ENCODE measurements at regions not wholly inside any gene's neighbourhood (a gene's known extent, or its start where the extent isn't known, plus 50 kb on each side); places are given as distances from the start of the nearest gene placed in this dataset.

DNA sequence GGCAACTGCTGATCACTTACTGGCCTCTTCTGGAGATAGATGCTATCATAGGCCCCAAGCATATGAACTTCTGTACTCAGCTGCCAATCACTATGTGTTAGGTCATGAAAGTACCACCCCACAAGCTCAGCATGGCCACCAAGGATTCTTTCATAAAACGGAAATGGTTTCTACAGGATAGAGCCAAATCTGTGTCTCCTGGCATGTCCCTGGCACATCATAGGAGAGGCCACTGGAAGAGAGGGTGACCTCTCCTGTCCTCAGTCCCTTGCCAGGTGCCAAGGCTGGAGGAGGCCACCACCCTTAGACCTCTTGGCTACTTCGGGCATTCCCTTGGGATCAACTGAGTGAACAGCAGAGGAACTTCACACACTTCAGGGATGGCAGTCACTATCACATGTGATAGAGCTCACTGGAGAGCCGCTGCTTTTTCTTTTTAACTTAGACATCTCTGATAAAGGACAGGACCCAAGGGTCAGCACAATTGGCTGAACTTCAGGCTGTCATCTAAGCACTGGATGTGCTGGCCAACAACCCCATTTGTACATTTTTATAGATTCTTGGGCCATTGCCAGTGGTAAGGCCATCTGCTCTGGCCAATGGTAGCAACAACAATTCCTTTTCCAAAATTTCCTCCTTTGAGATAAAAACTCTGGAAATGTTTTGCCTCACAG is 425.2 kb downstream of the SQOR start:
- no peak for DNase-seq (ENCODE audit: low read depth)
- TF ChIP-seq, protein P1, sequence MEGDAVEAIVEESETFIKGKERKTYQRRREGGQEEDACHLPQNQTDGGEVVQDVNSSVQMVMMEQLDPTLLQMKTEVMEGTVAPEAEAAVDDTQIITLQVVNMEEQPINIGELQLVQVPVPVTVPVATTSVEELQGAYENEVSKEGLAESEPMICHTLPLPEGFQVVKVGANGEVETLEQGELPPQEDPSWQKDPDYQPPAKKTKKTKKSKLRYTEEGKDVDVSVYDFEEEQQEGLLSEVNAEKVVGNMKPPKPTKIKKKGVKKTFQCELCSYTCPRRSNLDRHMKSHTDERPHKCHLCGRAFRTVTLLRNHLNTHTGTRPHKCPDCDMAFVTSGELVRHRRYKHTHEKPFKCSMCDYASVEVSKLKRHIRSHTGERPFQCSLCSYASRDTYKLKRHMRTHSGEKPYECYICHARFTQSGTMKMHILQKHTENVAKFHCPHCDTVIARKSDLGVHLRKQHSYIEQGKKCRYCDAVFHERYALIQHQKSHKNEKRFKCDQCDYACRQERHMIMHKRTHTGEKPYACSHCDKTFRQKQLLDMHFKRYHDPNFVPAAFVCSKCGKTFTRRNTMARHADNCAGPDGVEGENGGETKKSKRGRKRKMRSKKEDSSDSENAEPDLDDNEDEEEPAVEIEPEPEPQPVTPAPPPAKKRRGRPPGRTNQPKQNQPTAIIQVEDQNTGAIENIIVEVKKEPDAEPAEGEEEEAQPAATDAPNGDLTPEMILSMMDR (IDR thresholded peaks at IDR 0.05; ENCODE audit: insufficient read depth, low read depth, low read length, missing control alignments) = no peak
- no peak overlapping the region for H3K4me3 ChIP-seq (ENCODE audit: low read depth, low read length)

DNA sequence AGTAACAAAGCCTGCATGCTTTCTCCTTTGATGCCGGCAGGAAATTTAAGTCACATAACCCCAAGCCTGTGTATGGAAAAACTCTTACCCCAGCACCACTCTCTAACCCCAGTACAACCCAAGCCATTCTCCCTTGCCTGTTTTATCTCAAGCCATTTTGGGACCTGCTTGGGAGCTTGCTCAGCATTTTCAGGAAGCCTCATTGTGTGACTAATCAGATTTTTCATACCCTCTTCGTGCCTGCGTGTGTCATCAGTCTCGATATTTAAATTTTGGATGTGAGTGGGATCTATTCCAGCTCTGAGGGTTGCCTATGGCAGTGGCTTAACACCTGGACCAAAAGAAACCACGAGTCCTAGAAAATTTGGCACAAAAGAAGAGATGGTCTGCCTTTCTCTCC is 426.2 kb downstream of the SQOR start:
- DNase-seq (ENCODE audit: low read depth) = no peak
- TF ChIP-seq, protein P1 (IDR thresholded peaks at IDR 0.05; ENCODE audit: insufficient read depth, low read depth, low read length, missing control alignments) = no peak
- H3K4me3 ChIP-seq (ENCODE audit: low read depth, low read length) = no peak overlapping the region

DNA sequence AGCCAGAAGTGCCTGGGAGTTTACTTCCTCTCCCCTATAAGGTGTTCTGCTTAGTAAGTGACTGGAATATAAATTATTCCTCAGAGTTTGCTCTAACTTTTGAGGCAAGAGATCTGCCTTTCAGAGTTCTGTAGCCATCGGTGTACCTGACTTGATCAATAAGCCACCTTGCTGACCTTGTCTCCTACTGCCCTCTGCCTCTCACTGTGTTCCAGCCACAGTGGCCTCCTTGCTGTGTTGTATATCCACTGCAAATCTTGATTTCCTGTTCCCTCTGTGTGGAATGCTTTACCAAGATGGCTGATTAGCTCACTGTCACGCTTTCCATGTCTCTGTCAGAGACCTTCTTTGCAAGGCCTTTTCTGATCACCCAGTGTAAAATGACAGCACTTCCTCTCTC is 442.4 kb downstream of the SQOR start:
- TF ChIP-seq, protein P1 (IDR thresholded peaks at IDR 0.05; ENCODE audit: insufficient read depth, low read depth, low read length, missing control alignments) = no peak
- no peak overlapping the region for H3K4me3 ChIP-seq (ENCODE audit: low read depth, low read length)
- DNase-seq (ENCODE audit: low read depth) = no peak

DNA sequence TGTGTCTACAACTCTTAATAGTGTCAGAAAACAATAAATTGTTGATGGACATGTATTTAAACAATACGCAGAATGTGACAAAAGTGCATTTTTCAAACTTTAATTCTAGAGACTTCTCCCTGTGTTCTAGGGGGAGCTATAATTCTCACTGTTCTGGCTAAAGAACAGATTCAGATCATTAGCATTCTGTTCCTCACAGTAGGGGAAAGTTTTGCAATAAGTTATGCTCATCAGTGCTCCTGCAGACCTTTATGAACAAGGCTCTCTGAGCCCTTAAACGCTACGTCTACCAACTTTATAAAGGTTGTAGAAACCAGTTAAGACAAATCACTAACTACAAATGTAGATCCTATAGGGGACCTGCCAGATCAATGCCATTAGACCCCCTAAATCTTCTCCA is 444.2 kb downstream of the SQOR start:
- DNase-seq (ENCODE audit: low read depth) = no peak
- no peak overlapping the region for H3K4me3 ChIP-seq (ENCODE audit: low read depth, low read length)
- TF ChIP-seq, protein P1 (IDR thresholded peaks at IDR 0.05; ENCODE audit: insufficient read depth, low read depth, low read length, missing control alignments) = no peak

DNA sequence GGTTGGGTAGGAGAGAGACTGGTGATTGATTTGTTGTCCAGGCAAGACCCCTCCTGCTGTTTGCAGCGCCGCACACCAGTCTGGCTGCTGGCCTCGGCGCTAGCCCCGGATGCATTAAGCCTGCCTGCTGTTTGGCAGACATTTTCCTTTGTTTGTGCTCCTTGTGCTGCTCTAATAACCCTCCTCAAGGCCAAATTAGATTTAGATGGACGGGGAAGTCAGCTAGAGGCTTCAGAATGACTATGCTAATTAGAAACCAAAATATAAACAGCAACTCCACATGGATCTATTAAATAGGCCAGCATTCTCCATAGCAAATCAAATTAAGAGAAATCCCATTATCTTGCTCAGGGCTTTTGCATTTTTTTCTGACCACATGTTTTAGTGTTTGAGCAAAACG is 445.2 kb downstream of the SQOR start:
- no peak overlapping the region for H3K4me3 ChIP-seq (ENCODE audit: low read depth, low read length)
- no peak for DNase-seq (ENCODE audit: low read depth)
- TF ChIP-seq, protein P1 (IDR thresholded peaks at IDR 0.05; ENCODE audit: insufficient read depth, low read depth, low read length, missing control alignments) = no peak

DNA sequence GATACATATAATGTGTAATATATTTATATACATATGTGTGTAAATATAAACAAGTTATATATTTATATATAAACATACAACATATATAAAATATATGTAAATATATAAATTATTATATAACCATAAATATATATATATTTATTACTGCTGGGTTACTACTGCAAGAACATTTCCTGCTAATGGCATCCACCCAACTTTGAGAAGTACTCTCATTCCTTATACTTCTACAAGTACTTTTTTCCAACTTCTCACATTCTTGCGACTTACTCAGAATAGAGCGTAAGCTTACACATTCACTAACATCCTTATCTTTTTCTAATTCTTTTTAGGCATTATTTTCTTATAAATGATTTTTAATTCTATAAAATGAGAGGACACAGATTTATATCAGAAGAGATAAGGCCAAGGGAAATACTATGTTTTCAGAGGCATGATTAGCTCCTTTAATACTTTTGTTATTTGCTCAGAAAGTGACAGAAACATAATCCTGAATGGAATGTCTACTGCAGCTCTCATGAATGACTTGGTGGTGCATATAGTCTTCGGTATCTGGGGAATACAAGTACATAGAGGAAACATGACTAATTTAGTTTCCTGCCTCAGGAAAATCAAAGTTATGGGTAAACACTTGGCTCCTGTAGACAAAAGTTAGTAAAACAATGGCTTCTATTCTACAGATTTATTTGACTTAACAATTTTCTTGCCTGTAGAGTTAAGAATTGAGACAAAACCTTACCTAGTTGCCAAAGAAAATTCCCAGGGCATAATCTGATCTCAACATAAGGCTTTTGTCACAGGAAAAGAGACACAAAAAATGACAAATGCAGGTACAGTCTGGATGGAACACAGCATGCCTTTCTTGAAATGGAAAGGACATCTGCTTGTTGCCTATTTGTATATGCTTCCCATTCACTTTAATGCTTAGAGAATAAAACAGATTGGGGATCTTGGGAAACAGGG is 453.9 kb downstream of the SQOR start:
- no peak overlapping the region for H3K4me3 ChIP-seq (ENCODE audit: low read depth, low read length)
- TF ChIP-seq, protein P1 (IDR thresholded peaks at IDR 0.05; ENCODE audit: insufficient read depth, low read depth, low read length, missing control alignments) = no peak
- DNase-seq (ENCODE audit: low read depth) = no peak
